ENCODE measurements at regions not wholly inside any gene's neighbourhood (a gene's known extent, or its start where the extent isn't known, plus 50 kb on each side); places are given as distances from the start of the nearest gene placed in this dataset.

DNA sequence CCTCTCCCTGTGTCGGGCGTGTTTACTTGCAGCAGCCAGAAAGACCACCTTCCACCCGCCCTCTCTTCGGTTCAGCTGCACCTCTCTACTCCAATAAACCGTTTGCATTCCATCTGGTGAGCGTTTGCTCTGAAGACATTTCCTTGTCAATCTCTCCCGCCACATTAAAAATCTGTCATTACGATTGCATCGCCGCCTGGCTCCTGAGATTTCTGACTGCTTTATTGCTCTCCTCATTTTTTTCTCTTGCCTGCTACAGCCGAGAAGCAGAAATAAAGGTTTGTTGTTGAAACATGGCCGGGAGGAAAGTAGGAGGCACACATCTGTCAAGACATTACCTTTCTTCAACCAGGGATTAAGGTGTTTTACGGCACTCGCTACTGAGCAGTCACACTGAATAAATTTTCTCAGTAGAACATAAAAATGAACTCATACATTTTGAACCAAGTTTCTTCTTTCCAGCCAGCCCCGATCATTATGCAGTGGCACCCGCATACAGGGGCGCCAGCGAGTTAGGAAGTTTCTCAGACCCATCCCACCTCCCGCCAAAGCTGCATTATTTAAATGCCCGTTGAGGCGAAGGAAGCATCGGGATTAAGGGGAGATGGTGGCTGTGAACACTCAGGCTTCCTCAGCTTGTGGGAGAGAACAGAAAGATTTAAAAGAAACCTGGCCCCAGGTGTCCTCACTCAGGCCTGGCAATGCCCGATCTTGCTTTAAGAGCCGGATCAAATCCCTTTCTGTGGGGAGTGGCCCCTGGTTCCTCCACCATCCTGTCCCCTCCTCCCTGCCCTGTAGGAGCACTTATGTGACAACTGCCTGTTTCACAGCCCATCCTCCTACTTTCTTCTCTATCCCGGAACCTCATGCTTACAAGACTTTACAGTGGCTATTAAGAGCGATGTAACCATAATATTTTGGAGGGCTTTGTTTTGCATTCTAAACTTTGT is 1108.9 kb downstream of the BCL11B start:
- TF ChIP-seq HNRNPL (IDR thresholded peaks at IDR 0.05; ENCODE audit: low read depth, low read length) (no peak), SAP130 (CRISPR knock-in tag; IDR thresholded peaks at IDR 0.05; ENCODE audit: low read depth) (no peak), ASH2L (IDR thresholded peaks at IDR 0.05; ENCODE audit: insufficient read length, low read depth, low read length) (no peak), POLR2A (IDR thresholded peaks at IDR 0.05; ENCODE audit: insufficient read depth in 1 of 2, low read depth in 2 of 2, low read length in 2 of 2) (no peak), BCL6 (CRISPR knock-in tag; IDR thresholded peaks at IDR 0.05) (no peak), KAT8 (CRISPR knock-in tag; IDR thresholded peaks at IDR 0.05) (no peak)
- TF ChIP-seq, protein P1, sequence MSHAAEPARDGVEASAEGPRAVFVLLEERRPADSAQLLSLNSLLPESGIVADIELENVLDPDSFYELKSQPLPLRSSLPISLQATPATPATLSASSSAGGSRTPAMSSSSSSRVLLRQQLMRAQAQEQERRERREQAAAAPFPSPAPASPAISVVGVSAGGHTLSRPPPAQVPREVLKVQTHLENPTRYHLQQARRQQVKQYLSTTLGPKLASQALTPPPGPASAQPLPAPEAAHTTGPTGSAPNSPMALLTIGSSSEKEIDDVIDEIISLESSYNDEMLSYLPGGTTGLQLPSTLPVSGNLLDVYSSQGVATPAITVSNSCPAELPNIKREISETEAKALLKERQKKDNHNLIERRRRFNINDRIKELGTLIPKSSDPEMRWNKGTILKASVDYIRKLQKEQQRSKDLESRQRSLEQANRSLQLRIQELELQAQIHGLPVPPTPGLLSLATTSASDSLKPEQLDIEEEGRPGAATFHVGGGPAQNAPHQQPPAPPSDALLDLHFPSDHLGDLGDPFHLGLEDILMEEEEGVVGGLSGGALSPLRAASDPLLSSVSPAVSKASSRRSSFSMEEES (CRISPR knock-in tag; IDR thresholded peaks at IDR 0.05), result no peak

All from HepG2 (cell line).